ENCODE measurements at regions not wholly inside any gene's neighbourhood (a gene's known extent, or its start where the extent isn't known, plus 50 kb on each side); places are given as distances from the start of the nearest gene placed in this dataset.

GRCh38 chr13:90801621-90802020 lies 545.9 kb upstream of the MIR17HG start (continued):
- TF ChIP-seq REST (IDR thresholded peaks at IDR 0.05; ENCODE audit: unreplicated experiment), result no peak
- TF ChIP-seq POLR2AphosphoS5 (IDR thresholded peaks at IDR 0.05; ENCODE audit: low read depth), result no peak
- no peak for TF ChIP-seq NANOG (IDR thresholded peaks at IDR 0.05; ENCODE audit: borderline replicate concordance)
- no peak for TF ChIP-seq STAT1 (IDR thresholded peaks at IDR 0.05; ENCODE audit: unreplicated experiment)
- TF ChIP-seq CREB1 (CRISPR knock-in tag; IDR thresholded peaks at IDR 0.05; ENCODE audit: low read depth), result no peak
- TF ChIP-seq JUNB (IDR thresholded peaks at IDR 0.05; ENCODE audit: unreplicated experiment), result no peak
- no peak for TF ChIP-seq ZNF331 (CRISPR knock-in tag; IDR thresholded peaks at IDR 0.05; ENCODE audit: low read depth)
- no peak for TF ChIP-seq EZH2 (IDR thresholded peaks at IDR 0.05; ENCODE audit: low read depth, unreplicated experiment)
- TF ChIP-seq CTCF (conservative IDR thresholded peaks at IDR 0.05; ENCODE audit: low read depth in 2 of 2), result no peak
- TF ChIP-seq ETS1 (IDR thresholded peaks at IDR 0.05), result no peak

- H3K4me1 ChIP-seq (ENCODE audit: insufficient read depth), result no peaks in the 10 kb centered on the region
- DNase-seq (ENCODE audit: low spot score), result no peak
- TF ChIP-seq CREB1 (CRISPR knock-in tag; IDR thresholded peaks at IDR 0.05; ENCODE audit: low read depth) (no peak), ZNF331 (CRISPR knock-in tag; IDR thresholded peaks at IDR 0.05; ENCODE audit: low read depth) (no peak)
- Mint-ChIP-seq H3K4me3 (no peak overlapping the region), H3K27me3 (ENCODE audit: insufficient read depth, low read depth, poor library complexity) (peaks cover 3% of the 10 kb centered on the region), H3K27ac (no peak overlapping the region), H3K4me1 (no peaks in the 10 kb centered on the region), H3K9me3 (no peaks in the 10 kb centered on the region), H3K36me3 (ENCODE audit: low read depth) (no peaks in the 10 kb centered on the region)
- H3K27me3 ChIP-seq (ENCODE audit: insufficient read depth), result no peaks in the 10 kb centered on the region
- no peak overlapping the region for H3K4me3 ChIP-seq
- no peaks in the 10 kb centered on the region for H3K9me2 ChIP-seq (ENCODE audit: insufficient read depth)
- H3F3A ChIP-seq (replicated peaks; ENCODE audit: low read depth), result no peaks in the 10 kb centered on the region
- no peak overlapping the region for H3K27ac ChIP-seq (ENCODE audit: low read depth)
- no peaks in the 10 kb centered on the region for H4K20me1 ChIP-seq (replicated peaks; ENCODE audit: insufficient read depth)
- no peak overlapping the region for H3K4me2 ChIP-seq
- no peak overlapping the region for H2AFZ ChIP-seq
- no peaks in the 10 kb centered on the region for H3K36me3 ChIP-seq (ENCODE audit: insufficient read depth)
- ATAC-seq, result no peak
- H3K79me2 ChIP-seq (replicated peaks; ENCODE audit: insufficient read depth), result no peaks in the 10 kb centered on the region
Measured at GRCh38 chr13:90803210-90803609, 544.3 kb upstream of the MIR17HG start.

Data from GM23338 (cell line).